GM21360 (cell line): ENCODE measurements at regions not wholly inside any gene's neighbourhood (a gene's known extent, or its start where the extent isn't known, plus 50 kb on each side); places are given as distances from the start of the nearest gene placed in this dataset.
"Not testable (repeated sequence)": the region's sequence is repeated elsewhere in the genome, so short reads cannot be mapped to it uniquely, and the experiment has no call there.

Experiments used
- ATAC-seq: cut with Tn5 transposase; IDR thresholded peaks from one replicate; pipeline ENCODE4 v1.9.1; 2021; ENCODE audit warnings: mild to moderate bottlenecking, moderate library complexity; ENCODE audit not compliant: unreplicated experiment

- ATAC-seq, result not testable (repeated sequence)
Measured at GRCh38 chr9:67312504-67312903, 320.2 kb upstream of the SPATA31A3 start.

GRCh38 chr9:67307109-67307508 is 314.8 kb upstream of the SPATA31A3 start:
- not testable (repeated sequence) for ATAC-seq

DNA sequence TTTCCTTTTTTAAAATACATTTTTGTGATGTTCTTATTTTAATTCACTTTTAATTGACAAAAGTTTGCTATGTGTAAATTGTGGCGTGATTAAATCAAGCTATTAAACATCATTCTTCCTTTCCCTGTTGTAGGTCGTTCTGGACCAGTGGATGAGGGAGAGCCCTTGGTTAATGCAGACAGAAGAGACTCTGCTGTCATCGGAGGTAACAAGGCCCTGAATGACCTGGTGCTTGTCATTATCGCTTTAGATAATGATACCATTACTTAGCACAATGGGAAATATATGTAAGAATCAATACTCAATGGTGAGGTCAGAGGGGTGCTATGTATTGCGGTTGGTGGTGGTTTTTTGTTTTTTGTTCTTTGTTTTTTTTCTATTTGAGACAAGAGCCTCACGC is 296.4 kb upstream of the SPATA31A3 start:
- ATAC-seq, result not testable (repeated sequence)

GRCh38 chr9:67288117-67288735 is 295.9 kb upstream of the SPATA31A3 start:
- ATAC-seq, result not testable (repeated sequence)

DNA sequence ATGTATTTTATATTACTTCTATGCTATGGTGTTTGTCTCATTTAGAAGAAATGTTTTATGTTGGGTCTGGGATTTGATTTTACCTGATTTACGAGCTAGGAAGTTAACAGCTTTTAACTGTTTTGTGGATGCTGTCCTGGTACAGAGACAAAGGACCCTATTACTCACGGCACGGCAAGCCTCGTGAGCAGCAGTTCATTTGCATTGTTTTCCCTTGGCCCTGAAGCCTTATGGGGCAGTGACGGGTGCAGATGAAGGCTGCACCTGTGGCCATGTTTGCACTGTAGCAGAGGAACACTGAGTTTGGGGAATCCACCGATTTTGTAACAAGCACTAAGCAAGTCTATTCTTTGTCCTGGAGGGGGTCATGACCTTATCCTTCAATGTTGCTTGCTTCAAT is 291.9 kb upstream of the SPATA31A3 start:
- ATAC-seq, result not testable (repeated sequence)

GRCh38 chr9:67281574-67281973 is 289.2 kb upstream of the SPATA31A3 start:
- ATAC-seq, result not testable (repeated sequence)

DNA sequence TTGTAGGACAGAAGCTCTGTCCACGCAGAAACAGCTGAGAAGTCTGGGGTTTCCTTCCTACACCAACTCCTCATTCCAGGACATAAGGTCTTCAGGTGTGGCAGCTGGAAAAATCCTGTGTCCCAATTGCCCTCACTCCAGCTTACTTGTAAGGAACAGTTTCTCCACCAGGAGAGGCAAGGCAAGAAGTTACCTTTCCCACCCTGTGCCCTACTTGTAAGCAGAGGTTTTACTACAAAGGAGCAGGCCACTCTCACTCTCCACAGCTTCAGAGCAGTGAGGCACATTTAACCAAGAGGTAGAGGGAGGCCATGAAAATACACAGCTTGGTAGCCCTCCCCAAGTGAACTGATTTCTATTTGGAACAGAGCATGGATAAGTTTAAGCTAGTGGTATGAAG is 277.3 kb upstream of the SPATA31A3 start:
- ATAC-seq, result not testable (repeated sequence)

DNA sequence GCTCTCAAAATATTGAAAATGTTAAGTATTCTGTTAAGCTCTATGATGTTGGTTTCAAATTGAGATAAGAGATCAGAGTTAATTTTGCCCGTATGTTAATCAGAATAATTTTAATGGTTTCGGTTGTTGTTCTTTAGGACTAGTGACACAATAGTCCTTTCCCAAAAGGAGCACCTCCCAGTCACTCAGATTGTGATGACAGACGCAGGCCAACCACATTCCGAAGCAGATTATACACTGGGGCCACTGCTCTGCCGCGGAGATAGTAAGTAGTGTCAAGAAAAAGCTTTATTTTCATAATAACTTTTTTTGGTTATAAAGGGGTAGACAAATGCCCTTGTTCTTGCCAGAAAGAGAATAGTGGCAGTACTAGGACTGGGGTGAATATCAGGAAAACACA is 265.5 kb upstream of the SPATA31A3 start:
- not testable (repeated sequence) for ATAC-seq

GRCh38 chr9:67248967-67249366 is 256.6 kb upstream of the SPATA31A3 start:
- not testable (repeated sequence) for ATAC-seq

DNA sequence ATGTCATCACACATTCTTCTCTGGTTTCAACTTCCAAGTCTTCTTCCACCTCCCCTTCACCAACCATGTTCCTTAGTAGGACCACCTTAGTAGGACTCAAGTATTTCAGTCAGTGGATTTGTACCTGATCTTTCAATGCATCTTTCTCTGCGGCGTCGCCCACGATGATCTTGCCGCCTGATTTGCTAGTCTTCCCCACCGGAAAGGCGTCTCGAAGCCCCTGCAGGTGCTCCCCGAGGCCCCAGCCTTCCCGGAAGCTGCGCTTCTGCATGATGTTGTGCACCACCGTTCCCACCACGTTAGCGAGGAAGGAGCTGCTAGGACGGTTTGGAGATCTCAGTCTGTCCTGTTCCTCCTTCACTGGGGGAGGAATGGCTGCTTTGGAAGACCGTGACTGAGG is 219.7 kb upstream of the SPATA31A3 start:
- ATAC-seq, result not testable (repeated sequence)

DNA sequence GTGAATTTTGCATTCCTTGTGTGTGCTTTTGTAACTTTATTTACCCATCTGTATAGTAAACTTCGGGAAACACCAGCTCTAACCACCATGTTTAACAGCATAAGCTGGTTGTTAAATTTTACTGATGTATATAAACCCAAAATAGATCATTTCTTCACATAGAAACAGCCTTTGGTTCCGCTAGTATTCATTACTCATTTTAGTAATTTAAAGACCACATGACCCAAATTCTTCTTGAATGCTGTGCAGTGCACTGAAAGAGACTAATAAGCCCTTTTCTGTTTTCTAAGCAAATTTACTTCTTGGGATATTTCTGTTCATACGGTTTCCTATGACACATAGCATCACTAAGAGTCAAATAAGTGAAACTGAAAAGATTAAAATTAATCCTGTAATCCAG is 218.5 kb upstream of the SPATA31A3 start:
- not testable (repeated sequence) for ATAC-seq

GRCh38 chr9:67208831-67209437 is 216.6 kb upstream of the SPATA31A3 start:
- not testable (repeated sequence) for ATAC-seq

DNA sequence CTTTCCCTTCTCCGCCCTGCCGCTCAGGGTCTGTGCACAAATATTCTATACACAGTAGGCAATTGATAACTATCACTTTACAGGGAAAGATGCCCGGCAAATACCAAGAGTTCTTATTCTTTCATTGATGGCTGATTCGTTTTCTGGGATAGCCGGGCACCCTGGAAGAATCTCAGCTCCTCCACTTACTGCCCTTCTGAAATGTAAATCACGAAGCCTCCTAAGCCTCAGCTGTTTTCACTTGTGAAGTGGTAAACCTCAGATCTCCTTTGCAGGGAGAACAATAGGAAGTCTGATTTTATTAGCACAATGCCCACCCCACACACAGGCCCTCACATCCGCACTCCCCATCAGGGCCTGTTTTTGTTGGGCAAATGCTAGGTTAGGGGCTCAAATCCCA is 203.8 kb upstream of the SPATA31A3 start:
- not testable (repeated sequence) for ATAC-seq

GRCh38 chr9:67195357-67195756 is 203.0 kb upstream of the SPATA31A3 start:
- not testable (repeated sequence) for ATAC-seq

- not testable (repeated sequence) for ATAC-seq
Measured at GRCh38 chr9:67179185-67179584, 186.8 kb upstream of the SPATA31A3 start.

- ATAC-seq, result not testable (repeated sequence)
Measured at GRCh38 chr9:67175167-67175566, 182.8 kb upstream of the SPATA31A3 start.

DNA sequence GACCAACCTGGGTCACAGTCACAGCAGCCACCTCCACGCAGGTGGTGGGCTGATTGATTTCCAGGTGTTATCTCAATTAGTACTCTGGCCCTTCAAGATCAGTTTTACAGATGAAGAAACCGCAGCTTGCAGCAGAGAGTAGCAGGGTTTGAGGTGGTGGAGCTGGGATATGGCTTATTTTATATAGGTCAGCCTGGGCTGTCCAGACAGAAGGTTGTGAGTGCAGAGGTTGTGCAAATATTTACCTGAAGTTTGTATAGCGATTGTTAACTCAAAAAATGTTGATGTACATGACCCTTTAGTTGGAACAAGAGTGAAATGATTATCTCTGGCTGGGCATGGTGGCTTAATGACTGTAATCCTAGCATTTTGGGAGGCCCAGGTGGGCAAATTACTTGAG is 179.4 kb upstream of the SPATA31A3 start:
- not testable (repeated sequence) for ATAC-seq

- not testable (repeated sequence) for ATAC-seq
Measured at GRCh38 chr9:67168530-67169157, 176.3 kb upstream of the SPATA31A3 start.

- not testable (repeated sequence) for ATAC-seq
Measured at GRCh38 chr9:67166335-67166734, 174.0 kb upstream of the SPATA31A3 start.

DNA sequence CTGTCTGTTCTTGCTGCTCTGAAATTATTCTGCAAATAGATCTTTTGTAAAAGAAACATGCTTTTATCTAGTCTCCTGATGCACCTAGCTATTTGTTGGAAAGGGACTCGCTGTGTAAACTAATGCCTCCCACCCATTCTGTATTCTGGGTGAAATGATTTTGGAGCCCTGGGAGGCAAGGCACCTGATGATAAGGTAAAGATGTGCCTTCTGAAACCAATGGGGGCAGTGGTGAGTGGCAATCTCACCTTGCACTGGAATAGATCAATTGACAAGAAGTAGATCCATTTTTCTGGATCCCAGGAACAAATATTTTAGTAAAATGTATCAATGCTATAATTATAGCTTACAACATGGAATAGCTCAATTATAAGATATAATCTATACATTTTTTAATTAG is 170.5 kb upstream of the SPATA31A3 start:
- ATAC-seq, result not testable (repeated sequence)

GRCh38 chr9:67155218-67155617 is 162.9 kb upstream of the SPATA31A3 start:
- not testable (repeated sequence) for ATAC-seq

- not testable (repeated sequence) for ATAC-seq
Measured at GRCh38 chr9:67153501-67153900, 161.2 kb upstream of the SPATA31A3 start.
